GM23248 (cell line): ENCODE measurements at regions not wholly inside any gene's neighbourhood (a gene's known extent, or its start where the extent isn't known, plus 50 kb on each side); places are given as distances from the start of the nearest gene placed in this dataset.

Experiments used
- DNase-seq: peaks from one replicate; pipeline ENCODE4 v3.0.0-alpha.2; 2015
- H2AFZ ChIP-seq: fragments of 200-600 bp; sonication (generic); 2 replicates; pipeline ENCODE4 v1.6.1; 2016; ENCODE audit warnings: antibody characterized with exemption
- H3F3A ChIP-seq: fragments of 200-600 bp; sonication (generic); 2 replicates; pipeline ENCODE4 v1.6.1; 2016; ENCODE audit warnings: mild to moderate bottlenecking, antibody characterized with exemption, mixed run types; ENCODE audit not compliant: insufficient read depth
- H3K27ac ChIP-seq: fragments of 200-600 bp; sonication (generic); 2 replicates; pipeline ENCODE4 v1.5.1; 2016; ENCODE audit warnings: mild to moderate bottlenecking
- H3K27me3 ChIP-seq: fragments of 200-600 bp; sonication (generic); replicated peaks from 2 replicates; pipeline ENCODE4 v1.6.1; 2016; ENCODE audit warnings: mild to moderate bottlenecking; ENCODE audit not compliant: insufficient read depth
- H3K36me3 ChIP-seq: fragments of 200-600 bp; sonication (generic); 2 replicates; pipeline ENCODE4 v1.6.1; 2016; ENCODE audit warnings: low read depth, mild to moderate bottlenecking
- H3K4me1 ChIP-seq: fragments of 200-600 bp; sonication (generic); 2 replicates; pipeline ENCODE4 v1.6.1; 2016; ENCODE audit warnings: mild to moderate bottlenecking; ENCODE audit not compliant: insufficient read depth
- H3K4me2 ChIP-seq: fragments of 200-600 bp; sonication (generic); one replicate; pipeline ENCODE4 v1.6.1; 2016; ENCODE audit warnings: mild to moderate bottlenecking; ENCODE audit not compliant: unreplicated experiment
- H3K4me3 ChIP-seq: fragments of 200-600 bp; sonication (generic); 2 replicates; pipeline ENCODE4 v1.5.1; 2016; ENCODE audit warnings: mild to moderate bottlenecking
- H3K79me2 ChIP-seq: fragments of 200-600 bp; sonication (generic); 2 replicates; pipeline ENCODE4 v1.6.1; 2016; ENCODE audit warnings: mild to moderate bottlenecking; ENCODE audit not compliant: insufficient read depth
- H3K9ac ChIP-seq: fragments of 200-600 bp; sonication (generic); 2 replicates; pipeline ENCODE4 v1.6.1; 2016; ENCODE audit warnings: mild to moderate bottlenecking
- H3K9me2 ChIP-seq: fragments of 200-600 bp; sonication (generic); 2 replicates; pipeline ENCODE4 v1.6.1; 2016; ENCODE audit warnings: mixed run types, mild to moderate bottlenecking, moderate library complexity; ENCODE audit not compliant: insufficient read depth
- H3K9me3 ChIP-seq: fragments of 200-600 bp; sonication (generic); one replicate; pipeline ENCODE4 v1.6.1; 2017; ENCODE audit warnings: low read depth
- H4K20me1 ChIP-seq: fragments of 200-600 bp; sonication (generic); 2 replicates; pipeline ENCODE4 v1.6.0; 2016; ENCODE audit not compliant: insufficient read depth
- EZH2 ChIP-seq: fragments of 200-600 bp; sonication (generic); IDR thresholded peaks from 2 replicates; pipeline ENCODE4 v1.6.1; 2018; ENCODE audit warnings: antibody characterized with exemption, mild to moderate bottlenecking; ENCODE audit not compliant: insufficient read depth, poor library complexity, severe bottlenecking
- EZH2phosphoT487 ChIP-seq: fragments of 200-600 bp; sonication (generic); IDR thresholded peaks from 2 replicates; pipeline ENCODE4 v1.6.1; 2018; ENCODE audit warnings: antibody characterized with exemption, moderate library complexity, mild to moderate bottlenecking, low read depth; ENCODE audit not compliant: insufficient read depth
- whole genome bisulfite sequencing, 2 experiments: methylation state at CpG; one replicate each; pipeline ENCODE4 v1.1.6; 2015 to 2017; ENCODE audit warnings: low lambda C conversion rate in 2 of 2, low coverage in 1 of 2; ENCODE audit errors: missing lambda C conversion rate in 2 of 2; 5-methylcytosine and 5-hydroxymethylcytosine counted together
- in situ Hi-C: fragments of 300-500 bp; cut with MboI; formaldehyde crosslinking; loops from 2 replicates; pipeline ENCODE4 v1.15.0; 2020

- 83 to 88% methylated on average over 1 of the region's 1 CpG for WGBS, 2 experiments
- in situ Hi-C loops: no loop called here
Measured at GRCh38 chr10:76763376-76763775, 874.2 kb downstream of the KCNMA1 start.

DNA sequence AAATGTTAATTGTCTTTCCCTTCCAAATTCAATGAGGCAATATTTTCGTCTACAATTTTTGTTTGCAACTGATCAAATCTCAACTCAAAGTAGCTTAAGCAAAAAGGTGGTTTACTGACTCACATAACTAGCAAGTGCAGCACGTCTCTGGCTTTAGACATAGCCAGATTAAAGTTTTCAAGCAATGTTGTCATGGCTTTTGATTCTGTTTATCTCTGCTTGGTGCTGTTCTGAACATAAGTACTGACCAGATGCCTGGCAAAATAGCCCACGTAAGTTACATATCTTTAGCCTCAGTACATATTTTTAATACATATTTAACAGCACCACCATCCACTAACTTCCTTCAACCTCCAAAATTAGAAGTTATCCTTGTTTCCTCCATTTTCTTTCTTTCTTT lies 877.9 kb downstream of the KCNMA1 start:
- 23 to 29% methylated on average over 3 of the region's 3 CpGs for WGBS, 2 experiments
- Histone ChIP-seq H3F3A (no peaks in the 10 kb centered on the region), H3K9me2 (no peaks in the 10 kb centered on the region), H3K4me1 (no peaks in the 10 kb centered on the region), H3K27me3 (peaks cover 37% of the 10 kb centered on the region; the same call in 1 of the 2 replicates), H3K9me3 (no peaks in the 10 kb centered on the region), H3K9ac (no peak overlapping the region), H2AFZ (no peak overlapping the region), H3K27ac (no peak overlapping the region), H3K4me3 (no peak overlapping the region), H3K79me2 (no peaks in the 10 kb centered on the region), H3K4me2 (no peak overlapping the region), H4K20me1 (no peaks in the 10 kb centered on the region), H3K36me3 (no peaks in the 10 kb centered on the region)
- in situ Hi-C loops: no loop called here
- DNase-seq: no peak
- TF ChIP-seq EZH2 (no peak), EZH2phosphoT487 (no peak)

More at GRCh38 chr10:76763376-76763775, 874.2 kb downstream of the KCNMA1 start:
- no peaks in the 10 kb centered on the region for H3K9me2 ChIP-seq
- H3K4me1 ChIP-seq: no peaks in the 10 kb centered on the region
- H3K4me2 ChIP-seq: no peak overlapping the region
- no peaks in the 10 kb centered on the region for H3K79me2 ChIP-seq
- no peaks in the 10 kb centered on the region for H3K36me3 ChIP-seq
- H3K27me3 ChIP-seq: peaks cover 24% of the 10 kb centered on the region; the same call in 1 of the 2 replicates
- H3F3A ChIP-seq: no peaks in the 10 kb centered on the region
- no peak overlapping the region for H2AFZ ChIP-seq
- no peak overlapping the region for H3K27ac ChIP-seq
- H3K9me3 ChIP-seq: no peaks in the 10 kb centered on the region
- no peak for DNase-seq
- H3K4me3 ChIP-seq: no peak overlapping the region
- H3K9ac ChIP-seq: no peak overlapping the region
- TF ChIP-seq EZH2 (no peak), EZH2phosphoT487 (no peak)
- H4K20me1 ChIP-seq: no peaks in the 10 kb centered on the region

- no peak for TF ChIP-seq EZH2
- TF ChIP-seq EZH2phosphoT487: no peak
- H4K20me1 ChIP-seq: no peaks in the 10 kb centered on the region
- H3K27ac ChIP-seq: no peak overlapping the region
- H3K4me2 ChIP-seq: no peak overlapping the region
- no peak overlapping the region for H2AFZ ChIP-seq
- in situ Hi-C loops: no loop called here
- no peaks in the 10 kb centered on the region for H3K9me3 ChIP-seq
- peaks cover 13% of the 10 kb centered on the region for H3K27me3 ChIP-seq
- DNase-seq: peak; percentile 19
- H3K36me3 ChIP-seq: no peaks in the 10 kb centered on the region
- no peak overlapping the region for H3K9ac ChIP-seq
- no peaks in the 10 kb centered on the region for H3K9me2 ChIP-seq
- 0 out of 2 replicates have a peak, but pooled peaks cover 8% of the 10 kb centered on the region for H3F3A ChIP-seq
- no peak overlapping the region for H3K4me3 ChIP-seq
- 9 to 12% methylated on average over 3 of the region's 3 CpGs for WGBS, 2 experiments
- H3K4me1 ChIP-seq: no peaks in the 10 kb centered on the region
- H3K79me2 ChIP-seq: no peaks in the 10 kb centered on the region
Measured at GRCh38 chr10:76743169-76743568, 894.4 kb downstream of the KCNMA1 start.

GRCh38 chr10:76740514-76740913 lies 897.1 kb downstream of the KCNMA1 start:
- Histone ChIP-seq H3K4me1 (peaks cover 11% of the 10 kb centered on the region; the same call in 1 of the 2 replicates), H3K79me2 (no peaks in the 10 kb centered on the region), H3K4me3 (no peak overlapping the region), H3K4me2 (no peak overlapping the region), H2AFZ (no peak overlapping the region), H3K27me3 (0 out of 2 replicates have a peak, but pooled peaks cover 4% of the 10 kb centered on the region), H3K9me3 (no peaks in the 10 kb centered on the region), H3K9me2 (no peaks in the 10 kb centered on the region), H3K27ac (no peak overlapping the region), H3K36me3 (no peaks in the 10 kb centered on the region), H4K20me1 (no peaks in the 10 kb centered on the region), H3K9ac (no peak overlapping the region), H3F3A (peaks cover 22% of the 10 kb centered on the region)
- no peak for DNase-seq
- in situ Hi-C loops: no loop called here
- TF ChIP-seq EZH2 (no peak), EZH2phosphoT487 (no peak)

- Histone ChIP-seq H3K27ac (no peak overlapping the region), H3K9me3 (no peaks in the 10 kb centered on the region), H3K9ac (no peak overlapping the region), H2AFZ (no peak overlapping the region), H3K9me2 (no peaks in the 10 kb centered on the region), H3K4me2 (no peak overlapping the region), H4K20me1 (no peaks in the 10 kb centered on the region), H3K4me1 (peaks cover 11% of the 10 kb centered on the region; the same call in 1 of the 2 replicates), H3K27me3 (0 out of 2 replicates have a peak, but pooled peaks cover 4% of the 10 kb centered on the region), H3K4me3 (no peak overlapping the region), H3F3A (peaks cover 22% of the 10 kb centered on the region), H3K36me3 (no peaks in the 10 kb centered on the region), H3K79me2 (no peaks in the 10 kb centered on the region)
- in situ Hi-C loops: no loop called here
- TF ChIP-seq EZH2 (no peak), EZH2phosphoT487 (no peak)
- WGBS, 2 experiments: 54 to 60% methylated on average over 3 of the region's 3 CpGs
- DNase-seq: no peak
Measured at GRCh38 chr10:76738991-76739390, 898.6 kb downstream of the KCNMA1 start.
